Fibroblast of lung (primary cell): ENCODE measurements at regions not wholly inside any gene's neighbourhood (a gene's known extent, or its start where the extent isn't known, plus 50 kb on each side); places are given as distances from the start of the nearest gene placed in this dataset.

Experiments
- DNase-seq, 2 donors: peaks; one replicate each; pipeline versions ENCODE4 v3.0.0 to v3.0.0-alpha.2; 2010; ENCODE audit warnings: low read depth in 2 of 2
- H2AFZ ChIP-seq: 2 replicates; pipeline ENCODE4 v1.5.1; 2012; ENCODE audit warnings: low read length, control low read depth, inconsistent platforms
- H3K27ac ChIP-seq: 2 replicates; pipeline ENCODE4 v1.5.1; 2011; ENCODE audit warnings: low read length, control low read depth; ENCODE audit not compliant: insufficient read depth
- H3K27me3 ChIP-seq: 2 replicates; pipeline ENCODE4 v1.5.1; 2011; ENCODE audit warnings: mild to moderate bottlenecking, low read length; ENCODE audit not compliant: control insufficient read depth, insufficient read depth
- H3K36me3 ChIP-seq: 2 replicates; pipeline ENCODE4 v1.5.1; 2011; ENCODE audit warnings: low read length; ENCODE audit not compliant: control insufficient read depth, insufficient read depth
- H3K4me1 ChIP-seq: 2 replicates; pipeline ENCODE4 v1.5.1; 2011; ENCODE audit warnings: low read length; ENCODE audit not compliant: control insufficient read depth, insufficient read depth; ENCODE audit errors: extremely low read depth
- H3K4me2 ChIP-seq: 2 replicates; pipeline ENCODE4 v1.5.1; 2011; ENCODE audit warnings: low read length, control low read depth; ENCODE audit not compliant: insufficient read depth; ENCODE audit errors: extremely low read depth
- H3K4me3 ChIP-seq, 4 experiments: fragments of 200-600 bp in 1 of 4; sonication (generic) in 1 of 4; replicated peaks in 1 of 4; 2 replicates each; pipeline ENCODE4 v1.5.1; 2011 to 2016; ENCODE audit warnings: low read length in 4 of 4, low read depth in 3 of 4, mild to moderate bottlenecking in 3 of 4, control low read depth in 2 of 4, inconsistent platforms in 1 of 4, mixed read lengths in 1 of 4; ENCODE audit not compliant: insufficient read depth in 1 of 4; ENCODE audit errors: control extremely low read depth in 1 of 4
- H3K79me2 ChIP-seq: 2 replicates; pipeline ENCODE4 v1.5.1; 2012; ENCODE audit warnings: mild to moderate bottlenecking, low read length, inconsistent platforms; ENCODE audit not compliant: control insufficient read depth, insufficient read depth
- H3K9ac ChIP-seq: 2 replicates; pipeline ENCODE4 v1.5.1; 2011; ENCODE audit warnings: mild to moderate bottlenecking, low read length, control low read depth; ENCODE audit not compliant: insufficient read depth
- H3K9me3 ChIP-seq: 2 replicates; pipeline ENCODE4 v1.5.1; 2012; ENCODE audit warnings: low read depth, low read length; ENCODE audit not compliant: control insufficient read depth, insufficient read depth
- H4K20me1 ChIP-seq: 2 replicates; pipeline ENCODE4 v1.5.1; 2011; ENCODE audit warnings: low read length; ENCODE audit not compliant: control insufficient read depth, insufficient read depth; ENCODE audit errors: extremely low read depth
- CTCF ChIP-seq, 2 donors: IDR thresholded peaks in 1 of 2; conservative IDR thresholded peaks in 1 of 2; 1 replicate in 1 of 2; 2 replicates in 1 of 2; pipeline ENCODE4 v1.5.1; 2011 to 2012; ENCODE audit warnings: low read length in 2 of 2, control low read depth in 1 of 2, inconsistent platforms in 1 of 2, low read depth in 1 of 2, mild to moderate bottlenecking in 1 of 2
- EZH2 ChIP-seq: IDR thresholded peaks from 2 replicates; pipeline ENCODE4 v1.5.1; 2012; ENCODE audit warnings: low read length, control low read depth, mild to moderate bottlenecking; ENCODE audit errors: missing control alignments

DNA sequence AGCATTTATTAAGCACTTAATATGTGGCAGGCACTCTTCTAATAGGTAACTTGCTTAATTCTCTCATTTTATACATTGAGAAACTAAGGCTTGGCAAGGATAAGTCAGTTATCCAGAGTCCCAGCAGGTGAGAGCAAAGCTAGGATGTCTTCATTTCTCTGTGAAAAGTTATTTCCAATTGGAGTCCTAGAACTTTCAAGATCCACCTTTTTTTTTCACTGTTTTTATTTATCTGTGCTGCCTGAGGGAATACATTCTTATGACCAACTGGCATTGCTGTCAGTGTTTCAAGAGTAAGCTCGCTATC is 56.2 kb upstream of the ETAA1 start:
- no peak overlapping the region for H3K27ac ChIP-seq
- H3K36me3 ChIP-seq, result no peaks in the 10 kb centered on the region
- no peak for TF ChIP-seq EZH2
- no peak for TF ChIP-seq CTCF (conservative IDR thresholded peaks at IDR 0.05 in 1 of 2, IDR thresholded peaks at IDR 0.05 in 1 of 2; ENCODE audit: low read depth in 1 of 2, low read length in 2 of 2)
- H2AFZ ChIP-seq, result no peak overlapping the region
- no peaks in the 10 kb centered on the region for H4K20me1 ChIP-seq
- H3K9me3 ChIP-seq, result no peaks in the 10 kb centered on the region
- no peak overlapping the region for H3K4me3 ChIP-seq
- no peaks in the 10 kb centered on the region for H3K79me2 ChIP-seq
- H3K4me2 ChIP-seq, result no peak overlapping the region
- H3K27me3 ChIP-seq, result no peaks in the 10 kb centered on the region
- DNase-seq, result no peak
- H3K4me1 ChIP-seq, result no peaks in the 10 kb centered on the region
- H3K9ac ChIP-seq, result no peak overlapping the region

GRCh38 chr2:67341336-67341735 is 55.8 kb upstream of the ETAA1 start:
- H3K9me3 ChIP-seq, result no peaks in the 10 kb centered on the region
- TF ChIP-seq EZH2 (no peak), CTCF (conservative IDR thresholded peaks at IDR 0.05 in 1 of 2, IDR thresholded peaks at IDR 0.05 in 1 of 2; ENCODE audit: low read depth in 1 of 2, low read length in 2 of 2) (no peak)
- no peak overlapping the region for H3K9ac ChIP-seq
- H3K36me3 ChIP-seq, result no peaks in the 10 kb centered on the region
- H3K4me3 ChIP-seq, result no peak overlapping the region
- H3K79me2 ChIP-seq, result no peaks in the 10 kb centered on the region
- no peak for DNase-seq
- no peaks in the 10 kb centered on the region for H3K4me1 ChIP-seq
- no peaks in the 10 kb centered on the region for H3K27me3 ChIP-seq
- no peaks in the 10 kb centered on the region for H4K20me1 ChIP-seq
- H3K27ac ChIP-seq, result no peak overlapping the region
- H3K4me2 ChIP-seq, result no peak overlapping the region
- no peak overlapping the region for H2AFZ ChIP-seq

DNA sequence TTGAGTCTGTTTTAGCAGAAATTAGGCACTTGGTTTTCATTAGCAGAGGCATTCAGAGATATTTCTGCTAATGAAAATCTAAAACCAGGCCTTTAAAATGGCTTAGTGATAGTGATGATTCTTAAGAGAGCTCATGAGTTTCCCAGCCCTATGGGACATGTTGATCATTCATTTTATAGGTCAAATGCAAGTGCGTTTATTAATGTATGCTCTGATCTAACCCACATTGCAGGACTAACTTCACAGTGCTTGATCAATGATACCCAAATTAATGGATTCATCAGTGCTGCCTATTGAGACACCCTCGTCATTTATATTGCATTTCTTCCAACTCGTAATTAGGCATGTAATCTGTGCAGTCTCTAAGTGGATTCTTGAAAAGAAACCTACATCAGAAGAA is 54.7 kb upstream of the ETAA1 start:
- Histone ChIP-seq H3K9ac (no peak overlapping the region), H3K79me2 (no peaks in the 10 kb centered on the region), H4K20me1 (no peaks in the 10 kb centered on the region), H2AFZ (no peak overlapping the region), H3K27me3 (no peaks in the 10 kb centered on the region), H3K4me1 (no peaks in the 10 kb centered on the region), H3K4me3 (no peak overlapping the region), H3K4me2 (no peak overlapping the region), H3K9me3 (no peaks in the 10 kb centered on the region), H3K27ac (no peak overlapping the region), H3K36me3 (no peaks in the 10 kb centered on the region)
- TF ChIP-seq EZH2, result no peak
- TF ChIP-seq CTCF (conservative IDR thresholded peaks at IDR 0.05 in 1 of 2, IDR thresholded peaks at IDR 0.05 in 1 of 2; ENCODE audit: low read depth in 1 of 2, low read length in 2 of 2), result no peak
- no peak for DNase-seq
